ENCODE measurements at regions not wholly inside any gene's neighbourhood (a gene's known extent, or its start where the extent isn't known, plus 50 kb on each side); places are given as distances from the start of the nearest gene placed in this dataset.

- DNase-seq (ENCODE audit: low spot score in 2 of 2, unreplicated experiment in 2 of 2): no peak
- no peak overlapping the region for H3K27ac Mint-ChIP-seq
These were observed 393.9 kb upstream of the CTSO start for GRCh38 chr4:156347412-156348075.

GRCh38 chr4:156346959-156347385 is 393.3 kb upstream of the CTSO start:
- Mint-ChIP-seq H3K36me3 (no peaks in the 10 kb centered on the region), H3K27me3 (ENCODE audit: low read depth) (no peaks in the 10 kb centered on the region), H3K4me1 (peaks cover 22% of the 10 kb centered on the region), H3K9me3 (no peaks in the 10 kb centered on the region), H3K27ac (no peak overlapping the region), H3K4me3 (no peak overlapping the region)
- DNase-seq (ENCODE audit: low spot score in 2 of 2, unreplicated experiment in 2 of 2): no peak
- TF ChIP-seq CTCF (IDR thresholded peaks at IDR 0.05; ENCODE audit: unreplicated experiment): no peak

More at GRCh38 chr4:156347412-156348075, 393.9 kb upstream of the CTSO start:
- H3K4me3 Mint-ChIP-seq: no peak overlapping the region
- TF ChIP-seq CTCF (IDR thresholded peaks at IDR 0.05; ENCODE audit: unreplicated experiment): no peak
- H3K4me1 Mint-ChIP-seq: peaks cover 22% of the 10 kb centered on the region
- H3K36me3 Mint-ChIP-seq: no peaks in the 10 kb centered on the region
- H3K27me3 Mint-ChIP-seq (ENCODE audit: low read depth): no peaks in the 10 kb centered on the region
- no peaks in the 10 kb centered on the region for H3K9me3 Mint-ChIP-seq

- Mint-ChIP-seq H3K27me3 (ENCODE audit: low read depth) (no peaks in the 10 kb centered on the region), H3K36me3 (no peaks in the 10 kb centered on the region), H3K9me3 (no peaks in the 10 kb centered on the region), H3K4me1 (peaks cover 13% of the 10 kb centered on the region), H3K4me3 (no peak overlapping the region), H3K27ac (peak overlapping the region; percentile 30)
- no peak for DNase-seq (ENCODE audit: low spot score in 2 of 2, unreplicated experiment in 2 of 2)
- TF ChIP-seq CTCF (IDR thresholded peaks at IDR 0.05; ENCODE audit: unreplicated experiment): no peak
These were observed 390.7 kb upstream of the CTSO start for GRCh38 chr4:156344397-156344796.

- no peak overlapping the region for H3K27ac Mint-ChIP-seq
- no peaks in the 10 kb centered on the region for H3K4me1 Mint-ChIP-seq
- no peak overlapping the region for H3K4me3 Mint-ChIP-seq
- no peaks in the 10 kb centered on the region for H3K36me3 Mint-ChIP-seq
- peaks cover 10% of the 10 kb centered on the region for H3K9me3 Mint-ChIP-seq
- H3K27me3 Mint-ChIP-seq (ENCODE audit: low read depth): no peaks in the 10 kb centered on the region
- DNase-seq (ENCODE audit: low spot score in 2 of 2, unreplicated experiment in 2 of 2): no peak
- no peak for TF ChIP-seq CTCF (IDR thresholded peaks at IDR 0.05; ENCODE audit: unreplicated experiment)
These were observed 382.8 kb upstream of the CTSO start for GRCh38 chr4:156336511-156336910.

GRCh38 chr4:156335721-156336120 is 382.1 kb upstream of the CTSO start:
- DNase-seq (ENCODE audit: low spot score in 2 of 2, unreplicated experiment in 2 of 2): no peak

More at GRCh38 chr4:156335721-156336120, 382.1 kb upstream of the CTSO start:
- H3K36me3 Mint-ChIP-seq: no peaks in the 10 kb centered on the region
- H3K4me3 Mint-ChIP-seq: no peak overlapping the region
- H3K4me1 Mint-ChIP-seq: no peaks in the 10 kb centered on the region
- no peak for TF ChIP-seq CTCF (IDR thresholded peaks at IDR 0.05; ENCODE audit: unreplicated experiment)
- H3K27me3 Mint-ChIP-seq (ENCODE audit: low read depth): no peaks in the 10 kb centered on the region
- H3K9me3 Mint-ChIP-seq: peaks cover 10% of the 10 kb centered on the region
- no peak overlapping the region for H3K27ac Mint-ChIP-seq

Data from mesothelial cell of epicardium (in vitro differentiated cells).